ENCODE measurements at regions not wholly inside any gene's neighbourhood (a gene's known extent, or its start where the extent isn't known, plus 50 kb on each side); places are given as distances from the start of the nearest gene placed in this dataset.

DNA sequence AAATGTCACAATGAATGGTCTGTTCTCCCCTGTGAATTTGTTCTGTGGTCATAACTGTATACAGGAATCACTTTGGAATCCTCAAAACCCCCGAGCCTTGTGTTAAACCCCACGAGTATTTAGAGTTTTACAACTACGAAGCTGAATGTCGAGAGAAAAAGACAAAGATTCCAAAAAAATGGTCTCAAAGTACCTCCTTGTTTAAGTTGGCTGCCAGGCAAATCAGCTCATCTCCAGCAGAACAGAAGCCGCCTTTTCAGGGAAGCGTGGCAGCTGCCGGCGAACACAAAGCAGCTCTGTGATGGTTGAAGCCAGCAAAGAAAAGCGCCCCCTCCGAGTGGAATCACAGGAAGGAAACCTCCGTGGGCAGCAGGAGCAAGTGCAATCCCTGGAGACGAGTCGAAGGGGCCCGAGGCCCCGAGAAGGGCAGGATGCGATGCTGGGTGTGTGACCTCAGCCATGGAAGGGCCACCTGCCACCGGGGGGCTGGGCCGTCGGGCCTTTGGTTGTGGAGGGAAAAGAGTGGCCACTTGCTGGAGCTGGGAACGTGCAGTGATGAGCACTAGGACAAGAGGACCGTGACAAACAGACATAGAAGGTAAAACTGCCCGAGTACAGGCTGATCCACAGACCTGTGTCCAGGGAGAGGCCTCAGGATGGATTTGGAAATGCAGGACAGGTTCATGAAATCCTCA is 706.4 kb downstream of the SEMA5A start:
- TF ChIP-seq, protein P1, sequence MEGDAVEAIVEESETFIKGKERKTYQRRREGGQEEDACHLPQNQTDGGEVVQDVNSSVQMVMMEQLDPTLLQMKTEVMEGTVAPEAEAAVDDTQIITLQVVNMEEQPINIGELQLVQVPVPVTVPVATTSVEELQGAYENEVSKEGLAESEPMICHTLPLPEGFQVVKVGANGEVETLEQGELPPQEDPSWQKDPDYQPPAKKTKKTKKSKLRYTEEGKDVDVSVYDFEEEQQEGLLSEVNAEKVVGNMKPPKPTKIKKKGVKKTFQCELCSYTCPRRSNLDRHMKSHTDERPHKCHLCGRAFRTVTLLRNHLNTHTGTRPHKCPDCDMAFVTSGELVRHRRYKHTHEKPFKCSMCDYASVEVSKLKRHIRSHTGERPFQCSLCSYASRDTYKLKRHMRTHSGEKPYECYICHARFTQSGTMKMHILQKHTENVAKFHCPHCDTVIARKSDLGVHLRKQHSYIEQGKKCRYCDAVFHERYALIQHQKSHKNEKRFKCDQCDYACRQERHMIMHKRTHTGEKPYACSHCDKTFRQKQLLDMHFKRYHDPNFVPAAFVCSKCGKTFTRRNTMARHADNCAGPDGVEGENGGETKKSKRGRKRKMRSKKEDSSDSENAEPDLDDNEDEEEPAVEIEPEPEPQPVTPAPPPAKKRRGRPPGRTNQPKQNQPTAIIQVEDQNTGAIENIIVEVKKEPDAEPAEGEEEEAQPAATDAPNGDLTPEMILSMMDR (IDR thresholded peaks at IDR 0.05; ENCODE audit: poor library complexity, severe bottlenecking): no peak
- TF ChIP-seq MXI1 (conservative IDR thresholded peaks at IDR 0.05; ENCODE audit: poor library complexity, severe bottlenecking) (no peak), EP300 (conservative IDR thresholded peaks at IDR 0.05; ENCODE audit: poor library complexity, severe bottlenecking) (no peak), RAD21 (conservative IDR thresholded peaks at IDR 0.05) (no peak), POLR2AphosphoS5 (IDR thresholded peaks at IDR 0.05) (no peak), EZH2 (IDR thresholded peaks at IDR 0.05; ENCODE audit: borderline replicate concordance, insufficient read depth, low read length, poor library complexity, severe bottlenecking) (no peak), TAF1 (IDR thresholded peaks at IDR 0.05; ENCODE audit: low read depth) (no peak), SMC3 (conservative IDR thresholded peaks at IDR 0.05; ENCODE audit: poor library complexity) (no peak)
- TF ChIP-seq, protein P2, sequence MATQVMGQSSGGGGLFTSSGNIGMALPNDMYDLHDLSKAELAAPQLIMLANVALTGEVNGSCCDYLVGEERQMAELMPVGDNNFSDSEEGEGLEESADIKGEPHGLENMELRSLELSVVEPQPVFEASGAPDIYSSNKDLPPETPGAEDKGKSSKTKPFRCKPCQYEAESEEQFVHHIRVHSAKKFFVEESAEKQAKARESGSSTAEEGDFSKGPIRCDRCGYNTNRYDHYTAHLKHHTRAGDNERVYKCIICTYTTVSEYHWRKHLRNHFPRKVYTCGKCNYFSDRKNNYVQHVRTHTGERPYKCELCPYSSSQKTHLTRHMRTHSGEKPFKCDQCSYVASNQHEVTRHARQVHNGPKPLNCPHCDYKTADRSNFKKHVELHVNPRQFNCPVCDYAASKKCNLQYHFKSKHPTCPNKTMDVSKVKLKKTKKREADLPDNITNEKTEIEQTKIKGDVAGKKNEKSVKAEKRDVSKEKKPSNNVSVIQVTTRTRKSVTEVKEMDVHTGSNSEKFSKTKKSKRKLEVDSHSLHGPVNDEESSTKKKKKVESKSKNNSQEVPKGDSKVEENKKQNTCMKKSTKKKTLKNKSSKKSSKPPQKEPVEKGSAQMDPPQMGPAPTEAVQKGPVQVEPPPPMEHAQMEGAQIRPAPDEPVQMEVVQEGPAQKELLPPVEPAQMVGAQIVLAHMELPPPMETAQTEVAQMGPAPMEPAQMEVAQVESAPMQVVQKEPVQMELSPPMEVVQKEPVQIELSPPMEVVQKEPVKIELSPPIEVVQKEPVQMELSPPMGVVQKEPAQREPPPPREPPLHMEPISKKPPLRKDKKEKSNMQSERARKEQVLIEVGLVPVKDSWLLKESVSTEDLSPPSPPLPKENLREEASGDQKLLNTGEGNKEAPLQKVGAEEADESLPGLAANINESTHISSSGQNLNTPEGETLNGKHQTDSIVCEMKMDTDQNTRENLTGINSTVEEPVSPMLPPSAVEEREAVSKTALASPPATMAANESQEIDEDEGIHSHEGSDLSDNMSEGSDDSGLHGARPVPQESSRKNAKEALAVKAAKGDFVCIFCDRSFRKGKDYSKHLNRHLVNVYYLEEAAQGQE (IDR thresholded peaks at IDR 0.05; ENCODE audit: borderline replicate concordance): no peak

All from neural cell (in vitro differentiated cells).